AG20443 (cell line): ENCODE measurements at regions not wholly inside any gene's neighbourhood (a gene's known extent, or its start where the extent isn't known, plus 50 kb on each side); places are given as distances from the start of the nearest gene placed in this dataset.

ENCODE experiments used
- DNase-seq: peaks from one replicate; pipeline ENCODE4 v3.0.0; 2012; ENCODE audit warnings: low spot score, mixed read lengths

DNA sequence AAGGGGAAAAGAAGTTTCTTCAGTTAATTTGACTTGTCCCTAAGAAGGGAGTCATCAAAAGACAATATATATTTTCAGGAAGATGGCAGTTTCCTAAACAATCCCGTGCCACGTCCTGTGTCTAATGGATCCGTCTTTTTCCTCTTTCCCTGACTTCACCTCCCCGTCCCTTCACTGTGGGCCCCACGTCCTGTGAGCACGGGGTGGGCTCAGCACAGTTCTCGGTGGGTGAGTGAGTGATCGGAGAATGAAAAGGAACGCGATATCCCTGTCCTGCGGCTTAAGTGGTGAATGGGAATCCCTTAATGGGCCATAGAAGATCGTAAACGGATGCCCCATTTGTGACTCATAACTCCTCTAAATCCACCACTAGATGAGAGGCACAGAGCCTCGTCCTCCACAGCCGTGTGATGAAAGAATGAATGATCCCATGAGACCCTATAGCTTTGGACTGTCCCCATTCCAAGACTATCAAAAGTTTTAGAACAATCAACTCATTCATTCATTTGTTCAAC is 63.5 kb upstream of the PITRM1 start:
- no peak for DNase-seq

GRCh38 chr10:3235395-3235794 is 62.8 kb upstream of the PITRM1 start:
- no peak for DNase-seq

- DNase-seq: no peak
These were observed 61.0 kb upstream of the PITRM1 start for GRCh38 chr10:3233486-3233990.

- DNase-seq: peak; percentile 62
These were observed 59.6 kb upstream of the PITRM1 start for GRCh38 chr10:3231951-3232730.

GRCh38 chr10:3229815-3230214 is 57.2 kb upstream of the PITRM1 start:
- DNase-seq: peak; percentile 34

DNA sequence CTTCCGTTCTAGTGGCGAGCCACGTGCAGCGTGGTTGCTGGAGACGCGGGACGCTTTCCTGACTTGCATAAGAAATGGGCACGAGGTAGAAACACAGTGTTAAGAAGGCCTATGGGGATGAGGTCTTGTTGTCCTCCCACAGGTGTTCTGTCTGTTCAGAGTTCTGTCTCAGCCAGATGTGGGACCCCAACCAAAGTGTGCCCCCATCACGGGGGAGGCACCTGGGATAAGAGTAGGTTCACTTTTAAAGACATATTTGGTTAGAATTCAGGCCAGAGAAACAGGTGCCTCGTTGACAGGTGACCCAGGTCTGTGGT is 56.0 kb upstream of the PITRM1 start:
- no peak for DNase-seq

DNA sequence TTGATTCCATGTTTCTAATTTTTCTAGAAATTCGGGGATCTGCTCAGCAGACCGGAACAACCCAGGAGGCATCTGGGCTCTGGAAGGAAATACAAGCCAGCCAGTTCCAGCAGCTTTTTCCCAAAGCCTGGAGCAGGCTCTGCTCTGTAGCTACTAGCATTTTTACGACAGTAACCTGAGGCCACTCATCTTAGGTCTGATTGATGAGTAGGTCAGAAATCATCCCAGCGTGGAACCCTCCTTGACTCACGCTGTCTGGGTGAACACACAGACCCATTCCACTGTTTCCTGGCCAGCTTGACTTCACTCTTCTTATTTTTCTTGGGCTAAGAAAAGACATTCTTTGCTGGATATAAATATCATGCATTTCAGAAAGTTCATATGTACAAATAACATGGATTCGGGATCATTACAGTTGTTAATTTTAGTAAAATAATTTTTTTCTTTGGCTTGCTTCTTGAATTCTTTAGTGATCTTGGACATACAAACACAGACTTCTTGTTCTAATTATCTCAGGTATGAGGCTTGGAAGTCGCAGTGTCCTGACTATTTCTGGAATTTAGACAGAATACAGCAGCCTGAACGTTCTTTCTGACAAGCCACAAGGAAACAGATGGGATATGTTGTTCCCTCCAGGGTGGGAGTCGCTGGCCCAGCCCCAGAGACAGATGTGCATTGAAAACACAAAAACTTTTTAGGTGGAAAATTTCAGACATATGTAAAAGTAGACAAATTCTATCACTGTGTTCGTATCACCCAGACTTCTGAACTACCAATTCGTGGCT is 54.6 kb upstream of the PITRM1 start:
- peak; percentile 55 for DNase-seq

DNA sequence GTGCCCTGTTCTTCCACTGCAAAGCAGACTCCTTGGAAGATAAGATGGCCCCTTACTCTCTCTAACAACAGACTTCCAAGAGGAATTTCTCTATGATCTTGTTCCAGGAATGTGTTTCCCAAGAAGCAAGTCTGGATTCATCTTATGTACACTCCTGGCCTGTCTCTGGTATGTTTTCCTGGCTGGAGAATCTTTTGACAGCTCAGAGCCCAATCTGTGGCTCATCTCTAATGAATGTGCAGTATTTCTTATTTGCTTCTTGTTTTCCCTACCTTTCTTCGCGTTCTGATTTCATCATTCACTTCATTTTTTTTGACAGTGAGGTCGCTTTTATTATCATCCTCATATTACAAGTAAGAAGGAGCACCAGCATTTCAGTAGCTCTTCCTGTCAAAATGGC is 53.0 kb upstream of the PITRM1 start:
- peak; percentile 45 for DNase-seq

DNA sequence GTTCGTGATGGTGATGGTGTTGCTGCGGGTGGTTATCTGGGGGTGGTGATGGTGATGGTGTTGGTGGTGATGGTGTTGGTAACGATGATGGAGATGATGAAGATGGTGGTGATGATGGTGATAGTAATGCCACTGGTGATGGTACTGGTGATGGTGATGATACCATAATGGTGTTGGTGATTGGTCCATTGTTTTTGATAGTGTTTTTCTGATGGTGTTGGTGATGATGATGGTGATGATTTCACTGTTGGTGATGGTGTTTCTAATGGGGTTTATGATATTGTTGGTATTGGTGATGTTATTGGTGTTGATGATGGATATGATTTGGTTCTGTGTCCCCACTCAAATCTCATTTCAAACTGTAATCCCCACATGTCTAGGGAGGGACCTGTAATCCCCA is 51.7 kb upstream of the PITRM1 start:
- no peak for DNase-seq

DNA sequence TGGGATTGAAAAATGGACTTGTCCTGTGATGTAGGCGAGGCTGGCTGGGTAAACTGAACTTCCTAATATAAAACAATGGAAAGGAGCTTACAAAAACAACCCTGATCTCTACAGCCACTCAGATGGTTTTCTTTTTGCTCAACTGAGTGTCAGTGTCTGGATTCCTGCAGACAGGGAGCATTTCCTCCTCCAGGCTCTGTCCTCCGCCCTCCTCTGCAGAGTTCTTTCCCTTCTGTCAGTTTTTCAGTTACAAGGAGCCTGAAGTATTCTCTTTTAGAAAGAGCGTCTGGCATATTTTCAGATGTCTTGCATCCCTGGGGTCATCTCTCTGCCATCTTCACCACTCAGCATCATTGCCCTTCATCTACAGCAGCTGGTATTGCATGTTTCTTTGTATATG is 50.0 kb upstream of the PITRM1 start:
- DNase-seq: no peak
